Loucy (cell line): ENCODE measurements at regions not wholly inside any gene's neighbourhood (a gene's known extent, or its start where the extent isn't known, plus 50 kb on each side); places are given as distances from the start of the nearest gene placed in this dataset.

Experiments
- EZH2phosphoT487 ChIP-seq: fragments of 200-600 bp; IDR thresholded peaks from 2 replicates; pipeline ENCODE4 v1.6.1; 2018; ENCODE audit warnings: antibody characterized with exemption, mild to moderate bottlenecking, moderate library complexity, borderline replicate concordance
- TF ChIP-seq, protein P1 (sequence below): fragments of 200-600 bp; sonication (generic); conservative IDR thresholded peaks from 2 replicates; pipeline ENCODE4 v1.5.1; 2014; ENCODE audit warnings: mild to moderate bottlenecking, antibody characterized with exemption, low read length

GRCh38 chr11:97345032-97345431 is 955.2 kb downstream of the JRKL start:
- TF ChIP-seq, protein P1, sequence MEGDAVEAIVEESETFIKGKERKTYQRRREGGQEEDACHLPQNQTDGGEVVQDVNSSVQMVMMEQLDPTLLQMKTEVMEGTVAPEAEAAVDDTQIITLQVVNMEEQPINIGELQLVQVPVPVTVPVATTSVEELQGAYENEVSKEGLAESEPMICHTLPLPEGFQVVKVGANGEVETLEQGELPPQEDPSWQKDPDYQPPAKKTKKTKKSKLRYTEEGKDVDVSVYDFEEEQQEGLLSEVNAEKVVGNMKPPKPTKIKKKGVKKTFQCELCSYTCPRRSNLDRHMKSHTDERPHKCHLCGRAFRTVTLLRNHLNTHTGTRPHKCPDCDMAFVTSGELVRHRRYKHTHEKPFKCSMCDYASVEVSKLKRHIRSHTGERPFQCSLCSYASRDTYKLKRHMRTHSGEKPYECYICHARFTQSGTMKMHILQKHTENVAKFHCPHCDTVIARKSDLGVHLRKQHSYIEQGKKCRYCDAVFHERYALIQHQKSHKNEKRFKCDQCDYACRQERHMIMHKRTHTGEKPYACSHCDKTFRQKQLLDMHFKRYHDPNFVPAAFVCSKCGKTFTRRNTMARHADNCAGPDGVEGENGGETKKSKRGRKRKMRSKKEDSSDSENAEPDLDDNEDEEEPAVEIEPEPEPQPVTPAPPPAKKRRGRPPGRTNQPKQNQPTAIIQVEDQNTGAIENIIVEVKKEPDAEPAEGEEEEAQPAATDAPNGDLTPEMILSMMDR, result no peak
- no peak for TF ChIP-seq EZH2phosphoT487
